K562 (cell line): ENCODE measurements at regions not wholly inside any gene's neighbourhood (a gene's known extent, or its start where the extent isn't known, plus 50 kb on each side); places are given as distances from the start of the nearest gene placed in this dataset.

Experiments
- ATAC-seq: fragments of 200-7000 bp; cut with Tn5 transposase; 3 replicates; pipeline ENCODE4 v1.9.1; 2020; ENCODE audit warnings: moderate library complexity
- BruUV-seq: library from RNA; stranded (reverse); fragments of 400-500 nt; replicated peaks from 2 replicates; lab custom pipeline; 2021; lab: Mats Ljungman, UMichigan
- CTCF ChIA-PET: fragments of 300-600 bp; formaldehyde crosslinking; extraction: SDS; loops from one replicate; lab custom pipeline; 2021; ENCODE audit warnings: low intra/inter-chr PET ratio; lab: Yijun Ruan, JAX
- POLR2A ChIA-PET: fragments of 300-600, 350-650 bp; sonication (Branson Sonifier 250); formaldehyde crosslinking; extraction: SDS; loops from one replicate; lab custom pipeline; 2021; ENCODE audit warnings: antibody characterized with exemption, inconsistent platforms; lab: Yijun Ruan, JAX
- DNase-seq, 4 experiments: peaks; one replicate each; pipeline versions ENCODE4 v3.0.0 to v3.0.0-alpha.2; 2011 to 2018; ENCODE audit warnings: low spot score in 3 of 4, mixed read lengths in 3 of 4; ENCODE audit errors: extremely low read depth in 1 of 4
- FAIRE-seq: peaks from 2 replicates; lab custom pipeline; 2011; peaks lifted over from hg19 to GRCh38; lab: Jason Lieb, UNC
- H2AFZ ChIP-seq: 2 replicates; pipeline ENCODE4 v1.6.0; 2011; ENCODE audit warnings: low read depth, low read length, control low read depth, inconsistent platforms
- H3K27ac ChIP-seq: fragments of 200-600 bp; 3 replicates; pipeline ENCODE4 v1.8.0; 2011; ENCODE audit warnings: low read depth, mild to moderate bottlenecking, control low read depth, inconsistent platforms, low read length, moderate library complexity, mixed read lengths; ENCODE audit errors: extremely low read depth
- H3K27me3 ChIP-seq, 2 experiments: fragments of 300-600 bp in 1 of 2; 2 replicates in 1 of 2; 3 replicates in 1 of 2; pipeline versions ENCODE4 v1.6.0 to v1.8.0; 2011; ENCODE audit warnings: inconsistent platforms in 2 of 2, low read length in 2 of 2, mild to moderate bottlenecking in 1 of 2, mixed read lengths in 1 of 2, moderate library complexity in 1 of 2; ENCODE audit not compliant: control insufficient read depth in 2 of 2, insufficient read depth in 2 of 2
- H3K36me3 ChIP-seq: fragments of 300-600 bp; 3 replicates; pipeline ENCODE4 v1.8.0; 2011; ENCODE audit warnings: mild to moderate bottlenecking, low read length, inconsistent platforms; ENCODE audit not compliant: control insufficient read depth, insufficient read depth
- H3K4me1 ChIP-seq, 2 experiments: fragments of 200-600 bp in 1 of 2; replicated peaks in 1 of 2; 2 replicates in 1 of 2; 3 replicates in 1 of 2; pipeline versions ENCODE4 v1.5.1 to v1.8.0; 2011; ENCODE audit warnings: inconsistent platforms in 2 of 2, low read length in 2 of 2, mild to moderate bottlenecking in 1 of 2, mixed read lengths in 1 of 2, moderate library complexity in 1 of 2; ENCODE audit not compliant: control insufficient read depth in 2 of 2, insufficient read depth in 2 of 2
- H3K4me2 ChIP-seq: 2 replicates; pipeline ENCODE4 v1.6.1; 2011; ENCODE audit warnings: low read length, control low read depth, inconsistent platforms, mixed read lengths; ENCODE audit not compliant: insufficient read depth
- H3K4me3 ChIP-seq: fragments of 200-600 bp; sonication (generic), shearing (Covaris generic); 2 replicates; pipeline ENCODE4 v1.5.1; 2016; ENCODE audit warnings: control low read depth, inconsistent platforms
- H3K79me2 ChIP-seq: fragments of 200-600 bp; 3 replicates; pipeline ENCODE4 v1.8.0; 2011; ENCODE audit warnings: low read length, inconsistent platforms; ENCODE audit not compliant: control insufficient read depth, insufficient read depth
- H3K9ac ChIP-seq, 2 experiments: 2 replicates each; pipeline versions ENCODE4 v1.6.0 to v1.6.1; 2011; ENCODE audit warnings: low read depth in 2 of 2, low read length in 2 of 2, control low read depth in 1 of 2, inconsistent platforms in 1 of 2, mild to moderate bottlenecking in 1 of 2, mixed read lengths in 1 of 2; ENCODE audit not compliant: insufficient read depth in 1 of 2
- H3K9me1 ChIP-seq: one replicate; pipeline ENCODE4 v1.6.0; 2011; ENCODE audit warnings: inconsistent platforms, mild to moderate bottlenecking, low read length, moderate library complexity; ENCODE audit not compliant: control insufficient read depth, insufficient read depth
- H3K9me3 ChIP-seq: replicated peaks from 2 replicates; pipeline ENCODE4 v1.5.1; 2011; ENCODE audit warnings: low read depth, low read length, inconsistent platforms; ENCODE audit not compliant: control insufficient read depth, insufficient read depth
- H4K20me1 ChIP-seq: replicated peaks from 2 replicates; pipeline ENCODE4 v1.6.1; 2011; ENCODE audit warnings: low read length, inconsistent platforms, mixed read lengths; ENCODE audit not compliant: control insufficient read depth, insufficient read depth
- BCOR ChIP-seq: fragments of 450-650 bp; IDR thresholded peaks from 2 replicates; pipeline ENCODE4 v1.6.1; 2016
- CXXC5 ChIP-seq: fragments of 250-450 bp; sonication (Bioruptor Pico); IDR thresholded peaks from 2 replicates; pipeline ENCODE4 v1.8.0; 2022; ENCODE audit warnings: inconsistent platforms, mild to moderate bottlenecking, moderate library complexity
- DMBX1 ChIP-seq: fragments of 250-450 bp; sonication (Bioruptor Pico); IDR thresholded peaks from 2 replicates; pipeline ENCODE4 v1.8.0; 2022; ENCODE audit warnings: inconsistent platforms, mild to moderate bottlenecking, moderate library complexity, borderline replicate concordance
- FOSL1 ChIP-seq: fragments of 200-800 bp; sonication (Bioruptor generic); conservative IDR thresholded peaks from 2 replicates; pipeline ENCODE4 v1.6.1; 2016; ENCODE audit warnings: missing genetic modification characterization, missing compliant biosample characterization
- GATA2 ChIP-seq: sonication (generic); formaldehyde crosslinking; IDR thresholded peaks from 2 replicates; pipeline ENCODE4 v1.4.0; 2020; ENCODE audit warnings: mild to moderate bottlenecking, missing genetic modification reagents
- HCFC1 ChIP-seq: IDR thresholded peaks from 2 replicates; pipeline ENCODE4 v1.6.1; 2012; ENCODE audit warnings: low read depth, low read length, improper control_type of control experiment
- HIVEP1 ChIP-seq: fragments of 250-450 bp; sonication (Bioruptor Pico); IDR thresholded peaks from 2 replicates; pipeline ENCODE4 v1.4.0; 2020; ENCODE audit warnings: mild to moderate bottlenecking
- HSF4 ChIP-seq: fragments of 250-450 bp; sonication (Bioruptor Pico); IDR thresholded peaks from 2 replicates; pipeline ENCODE4 v2.1.2; 2022; ENCODE audit warnings: mild to moderate bottlenecking, moderate library complexity, borderline replicate concordance
- L3MBTL2 ChIP-seq: fragments of 450-650 bp; IDR thresholded peaks from 2 replicates; pipeline ENCODE4 v1.6.1; 2016; ENCODE audit warnings: mild to moderate bottlenecking, moderate library complexity
- MEF2D ChIP-seq: conservative IDR thresholded peaks from 2 replicates; pipeline ENCODE4 v1.6.1; 2016; ENCODE audit warnings: low read depth, missing genetic modification characterization, missing compliant biosample characterization
- RAD51 ChIP-seq: fragments of 450-650 bp; IDR thresholded peaks from 2 replicates; pipeline ENCODE4 v1.7.1; 2016; ENCODE audit warnings: low read depth, mild to moderate bottlenecking, borderline replicate concordance
- RUNX1 ChIP-seq: sonication (generic); IDR thresholded peaks from 2 replicates; pipeline ENCODE4 v1.6.1; 2016; ENCODE audit warnings: antibody characterized with exemption, low read depth
- ZC3H11A ChIP-seq: IDR thresholded peaks from 2 replicates; pipeline ENCODE4 v1.6.1; 2012; ENCODE audit warnings: low read depth, low read length, improper control_type of control experiment
- ZKSCAN1 ChIP-seq: fragments of 150-350 bp; IDR thresholded peaks from 2 replicates; pipeline ENCODE4 v1.6.1; 2016; ENCODE audit warnings: low read depth, low read length
- ZNF263 ChIP-seq: sonication (generic); formaldehyde crosslinking; IDR thresholded peaks from 2 replicates; pipeline ENCODE4 v1.8.0; 2022; ENCODE audit warnings: mild to moderate bottlenecking, missing genetic modification reagents, borderline replicate concordance
- ZNF766 ChIP-seq: fragments of 200-800 bp; sonication (Bioruptor generic); conservative IDR thresholded peaks from 2 replicates; pipeline ENCODE4 v1.6.1; 2016; ENCODE audit warnings: missing genetic modification characterization, missing compliant biosample characterization
- ZSCAN29 ChIP-seq: fragments of 450-650 bp; IDR thresholded peaks from 2 replicates; pipeline ENCODE4 v1.6.1; 2017
- WGBS: fragments of 100-300 bp; shearing (Covaris generic); methylation state at CpG from one replicate; pipeline ENCODE4 v1.1.6; 2016; ENCODE audit warnings: low coverage, mixed read lengths; ENCODE audit not compliant: insufficient coverage; ENCODE audit errors: missing lambda C conversion rate; 5-methylcytosine and 5-hydroxymethylcytosine counted together
- in situ Hi-C: fragments of 300-500 bp; cut with MboI; formaldehyde crosslinking; loops from 4 replicates; pipeline ENCODE4 v1.15.0; 2018; ENCODE audit warnings: inconsistent platforms, mixed read lengths
- intact Hi-C: fragments of 100-400 bp; cut with micrococcal nuclease; formaldehyde crosslinking; loops from 2 replicates; pipeline ENCODE4 v1.14.2; 2022
- TF ChIP-seq, protein P1 (sequence below): sonication (generic); formaldehyde crosslinking; IDR thresholded peaks from 2 replicates; pipeline ENCODE4 v1.8.0; 2022; ENCODE audit warnings: missing genetic modification reagents, mild to moderate bottlenecking, moderate library complexity, borderline replicate concordance
- TF ChIP-seq, protein P2 (sequence below): fragments of 200-800 bp; sonication (Bioruptor generic); IDR thresholded peaks from 2 replicates; pipeline ENCODE4 v1.6.1; 2017; ENCODE audit warnings: missing genetic modification characterization, missing compliant biosample characterization

GRCh38 chr1:47532921-47533792, 95.3 kb downstream of the FOXD2 start:
- WGBS, result 1% methylated on average over 33 of the region's 54 CpGs
- CTCF ChIA-PET, result no interaction called here
- peak; percentile 64 for ATAC-seq
- peak; percentile 59; the same call in 1 of the 2 replicates for TF ChIP-seq ZNF766 (CRISPR knock-in tag)
- no peak for TF ChIP-seq BCOR
- peak; percentile 82 for TF ChIP-seq ZNF263 (CRISPR knock-in tag)
- TF ChIP-seq CXXC5 (CRISPR knock-in tag), result peak; percentile 21; the same call in 1 of the 2 replicates
- TF ChIP-seq, protein P1, sequence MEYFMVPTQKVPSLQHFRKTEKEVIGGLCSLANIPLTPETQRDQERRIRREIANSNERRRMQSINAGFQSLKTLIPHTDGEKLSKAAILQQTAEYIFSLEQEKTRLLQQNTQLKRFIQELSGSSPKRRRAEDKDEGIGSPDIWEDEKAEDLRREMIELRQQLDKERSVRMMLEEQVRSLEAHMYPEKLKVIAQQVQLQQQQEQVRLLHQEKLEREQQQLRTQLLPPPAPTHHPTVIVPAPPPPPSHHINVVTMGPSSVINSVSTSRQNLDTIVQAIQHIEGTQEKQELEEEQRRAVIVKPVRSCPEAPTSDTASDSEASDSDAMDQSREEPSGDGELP (CRISPR knock-in tag), result peak; percentile 45; the same call in 1 of the 2 replicates
- TF ChIP-seq HSF4 (CRISPR knock-in tag), result no peak
- TF ChIP-seq HCFC1, result no peak
- TF ChIP-seq ZSCAN29, result peak; percentile 52; the same call in 1 of the 2 replicates
- TF ChIP-seq L3MBTL2, result peak; percentile 67
- TF ChIP-seq ZKSCAN1, result no peak
- TF ChIP-seq GATA2, result 0 out of 2 replicates have a peak, but pooled peaks have one; percentile 19
- no peak for TF ChIP-seq RUNX1
- no peak for TF ChIP-seq ZC3H11A
- no peak for TF ChIP-seq HIVEP1 (CRISPR knock-in tag)
- TF ChIP-seq FOSL1 (tag), result no peak
- TF ChIP-seq, protein P2, sequence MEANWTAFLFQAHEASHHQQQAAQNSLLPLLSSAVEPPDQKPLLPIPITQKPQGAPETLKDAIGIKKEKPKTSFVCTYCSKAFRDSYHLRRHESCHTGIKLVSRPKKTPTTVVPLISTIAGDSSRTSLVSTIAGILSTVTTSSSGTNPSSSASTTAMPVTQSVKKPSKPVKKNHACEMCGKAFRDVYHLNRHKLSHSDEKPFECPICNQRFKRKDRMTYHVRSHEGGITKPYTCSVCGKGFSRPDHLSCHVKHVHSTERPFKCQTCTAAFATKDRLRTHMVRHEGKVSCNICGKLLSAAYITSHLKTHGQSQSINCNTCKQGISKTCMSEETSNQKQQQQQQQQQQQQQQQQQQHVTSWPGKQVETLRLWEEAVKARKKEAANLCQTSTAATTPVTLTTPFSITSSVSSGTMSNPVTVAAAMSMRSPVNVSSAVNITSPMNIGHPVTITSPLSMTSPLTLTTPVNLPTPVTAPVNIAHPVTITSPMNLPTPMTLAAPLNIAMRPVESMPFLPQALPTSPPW (CRISPR knock-in tag), result peak; percentile 31; the same call in 1 of the 2 replicates
- no peak for TF ChIP-seq RAD51
- no peak for TF ChIP-seq DMBX1
- no peak for TF ChIP-seq MEF2D (tag)

More at GRCh38 chr1:47532921-47533792, 95.3 kb downstream of the FOXD2 start:
- H4K20me1 ChIP-seq, result peaks cover 8% of the 10 kb centered on the region; the same call in 1 of the 2 replicates
- H3K9me3 ChIP-seq, result peaks cover 10% of the 10 kb centered on the region
- peaks cover 0 to 5% of the 10 kb centered on the region in 2 experiments; a peak in 3 of 5 replicates for H3K4me1 ChIP-seq
- POLR2A ChIA-PET, result interaction anchor here (0.6 to 1.1 kb wide), 4 partner anchors 13 to 1163 kb away, joined by 3 to 5 read pairs (median 4); no protein-coding TSS in a partner anchor
- no peak overlapping the region for H3K27ac ChIP-seq
- no peaks in the 10 kb centered on the region for H3K79me2 ChIP-seq
- no peak overlapping the region for H3K4me2 ChIP-seq
- no peaks in the 10 kb centered on the region for H3K9me1 ChIP-seq
- H3K36me3 ChIP-seq, result no peaks in the 10 kb centered on the region
- FAIRE-seq (no peak), DNase-seq (peak; percentile 22 to 41 (median 30))
- H3K4me3 ChIP-seq, result no peak overlapping the region
- no peak overlapping the region for H2AFZ ChIP-seq
- in situ Hi-C loops (no loop called here), intact Hi-C loops (no loop called here)
- peaks cover 35 to 42% of the 10 kb centered on the region in 2 experiments for H3K27me3 ChIP-seq
- BruUV-seq, result no TSS peak
- H3K9ac ChIP-seq, result no peak overlapping the region
